GM21723 (cell line): ENCODE measurements at regions not wholly inside any gene's neighbourhood (a gene's known extent, or its start where the extent isn't known, plus 50 kb on each side); places are given as distances from the start of the nearest gene placed in this dataset.
A peak's percentile ranks its signal among the peaks of the same experiment; 100 is the strongest.
"Not testable (repeated sequence)": the region's sequence is repeated elsewhere in the genome, so short reads cannot be mapped to it uniquely, and the experiment has no call there.

ENCODE experiments used
- ATAC-seq: cut with Tn5 transposase; IDR thresholded peaks from one replicate; pipeline ENCODE4 v1.9.1; 2021; ENCODE audit warnings: mild to moderate bottlenecking, moderate library complexity; ENCODE audit not compliant: unreplicated experiment

DNA sequence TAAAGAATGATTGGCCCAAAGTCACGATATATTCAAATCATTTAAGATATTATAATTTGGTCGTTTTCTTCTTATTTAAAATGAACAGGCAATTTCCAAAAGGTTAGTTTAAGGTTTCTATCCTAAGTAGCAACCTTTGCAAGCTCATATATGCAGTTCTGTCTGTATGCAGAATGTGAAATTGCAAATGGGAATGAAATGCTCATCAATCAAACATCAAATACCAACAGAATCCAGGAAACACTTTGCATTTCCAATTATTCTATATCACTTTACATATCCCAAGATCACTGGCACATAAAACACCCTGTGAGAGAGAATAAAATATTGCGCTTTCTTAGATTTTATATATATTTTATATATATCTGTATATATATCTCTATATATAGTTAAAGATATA, 237.3 kb downstream of the NRIP1 start:
- ATAC-seq: no peak

DNA sequence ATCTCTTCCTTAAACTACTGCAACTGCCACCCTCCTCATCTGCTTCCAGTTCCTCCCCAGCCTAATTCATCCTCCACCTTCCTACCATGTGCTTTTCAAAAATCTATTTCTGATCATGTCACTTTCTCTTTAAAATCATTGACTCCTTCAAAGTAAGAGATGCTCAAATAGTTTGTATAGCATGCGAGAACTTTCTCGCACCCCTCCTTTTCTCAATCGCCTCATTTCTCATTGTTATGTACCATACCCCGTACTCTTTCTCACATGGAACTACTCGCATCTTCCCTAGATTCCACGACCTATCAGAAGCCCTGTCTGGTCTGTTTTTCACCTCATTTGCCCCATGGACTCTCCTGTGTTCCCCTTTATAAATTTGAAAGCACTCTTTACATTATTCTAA, 238.2 kb downstream of the NRIP1 start:
- peak; percentile 61 for ATAC-seq

DNA sequence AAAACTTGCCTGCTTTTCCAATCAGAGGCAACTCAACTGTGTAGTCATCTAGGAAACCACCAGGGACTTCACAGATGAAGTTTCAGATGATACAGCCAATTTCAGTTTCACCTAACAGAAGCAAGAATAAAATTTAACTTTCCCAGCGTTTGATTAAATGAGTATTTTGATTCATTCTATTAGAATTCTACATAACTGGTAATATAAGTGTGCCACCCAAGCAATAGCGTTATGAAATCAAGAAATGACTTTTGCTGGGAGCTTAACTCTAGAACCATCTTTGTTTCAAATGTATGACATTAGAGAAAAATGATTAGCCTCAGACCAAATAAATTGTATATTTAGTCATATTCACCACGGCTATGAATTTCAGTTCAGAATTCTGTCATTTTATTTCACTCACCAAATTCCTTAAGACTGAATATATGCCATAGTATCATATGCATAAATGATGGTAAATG, 239.3 kb downstream of the NRIP1 start:
- peak; percentile 77 for ATAC-seq

DNA sequence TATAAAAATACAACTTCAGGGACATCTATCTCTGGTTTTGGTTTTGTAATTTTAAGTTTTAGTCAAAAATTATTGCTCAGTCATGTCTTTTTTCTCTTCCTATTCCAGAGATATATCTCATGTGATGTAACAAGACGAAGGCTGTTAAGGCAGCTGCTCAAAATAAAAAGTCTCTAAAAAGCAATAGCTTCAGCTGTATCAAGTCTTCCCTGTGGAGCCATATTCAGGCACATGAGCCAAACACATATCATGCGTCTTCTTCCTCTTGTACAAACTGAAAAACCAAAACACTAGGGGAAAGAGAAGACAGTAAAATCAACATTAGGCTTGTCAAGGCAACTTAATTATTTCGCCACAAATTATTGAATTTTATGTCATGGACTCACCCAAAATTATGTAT, 240.7 kb downstream of the NRIP1 start:
- ATAC-seq: no peak

DNA sequence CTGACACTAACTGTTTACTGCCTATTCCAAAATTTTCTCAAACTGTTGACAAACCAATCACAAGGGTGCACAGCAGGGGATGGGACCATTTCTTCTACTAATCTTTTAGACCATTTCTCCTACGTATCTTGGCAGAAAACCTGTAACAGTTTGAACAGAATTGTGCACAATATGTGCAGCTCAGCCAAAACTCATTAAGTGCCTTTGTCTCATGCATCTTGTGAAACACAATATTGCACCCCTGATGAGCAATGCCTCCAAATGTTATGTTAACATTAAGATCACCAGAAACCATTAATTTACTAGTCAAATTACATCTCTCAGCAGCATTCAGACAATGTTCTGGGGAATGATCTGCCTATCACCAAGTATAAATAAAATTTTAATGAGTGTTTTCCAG, 247.5 kb downstream of the NRIP1 start:
- no peak for ATAC-seq

DNA sequence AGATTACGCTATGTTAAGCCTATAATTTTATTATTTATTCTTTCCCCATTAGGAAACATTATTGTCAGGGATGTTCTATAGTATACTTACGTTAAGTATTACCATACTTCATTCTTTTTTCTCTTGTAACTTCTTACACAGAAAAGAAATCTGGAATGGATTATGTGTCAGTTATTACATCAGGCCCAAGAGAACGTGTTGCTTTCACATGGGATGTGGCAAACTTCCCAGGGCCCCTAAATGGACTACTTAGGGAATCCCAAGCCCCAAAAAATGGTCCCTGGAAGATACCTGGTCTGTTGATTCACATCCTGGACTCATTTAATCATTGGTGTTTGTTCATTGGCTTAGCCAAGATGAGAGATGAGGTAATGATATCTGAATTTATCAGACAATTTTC, 249.8 kb downstream of the NRIP1 start:
- ATAC-seq: no peak

DNA sequence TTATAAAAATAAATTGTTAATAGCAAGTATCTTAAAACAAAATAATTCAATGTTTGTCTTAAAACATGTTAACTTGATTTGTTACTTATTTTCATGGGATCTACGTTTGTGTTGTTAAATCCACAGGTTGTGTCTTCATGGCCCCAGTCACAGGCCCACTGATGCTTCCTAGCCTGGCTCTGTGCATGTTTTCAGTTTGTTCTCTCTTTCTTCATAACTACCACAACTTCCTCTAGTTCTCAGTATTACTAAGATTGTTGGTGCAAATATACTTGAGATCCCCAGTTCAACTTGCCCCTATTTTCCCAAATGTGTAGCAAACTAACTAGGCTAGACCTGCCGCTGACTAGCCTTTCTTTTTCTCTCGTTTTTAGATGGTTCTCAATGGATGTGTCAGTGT, 250.5 kb downstream of the NRIP1 start:
- ATAC-seq: no peak

DNA sequence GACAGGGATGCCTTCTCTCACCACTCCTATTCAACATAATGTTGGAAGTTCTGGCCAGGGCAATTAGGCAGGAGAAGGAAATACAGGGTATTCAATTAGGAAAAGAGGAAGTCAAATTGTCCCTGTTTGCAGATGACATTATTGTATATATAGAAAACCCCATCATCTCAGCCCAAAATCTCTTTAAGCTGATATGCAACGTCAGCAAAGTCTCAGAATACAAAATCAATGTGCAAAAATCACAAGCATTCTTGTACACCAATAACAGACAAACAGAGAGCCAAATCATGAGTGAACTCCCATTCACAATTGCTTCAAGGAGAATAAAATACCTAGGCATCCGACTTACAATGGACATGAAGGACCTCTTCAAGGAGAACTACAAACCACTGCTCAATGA, 258.1 kb upstream of the SAMSN1 start:
- not testable (repeated sequence) for ATAC-seq

DNA sequence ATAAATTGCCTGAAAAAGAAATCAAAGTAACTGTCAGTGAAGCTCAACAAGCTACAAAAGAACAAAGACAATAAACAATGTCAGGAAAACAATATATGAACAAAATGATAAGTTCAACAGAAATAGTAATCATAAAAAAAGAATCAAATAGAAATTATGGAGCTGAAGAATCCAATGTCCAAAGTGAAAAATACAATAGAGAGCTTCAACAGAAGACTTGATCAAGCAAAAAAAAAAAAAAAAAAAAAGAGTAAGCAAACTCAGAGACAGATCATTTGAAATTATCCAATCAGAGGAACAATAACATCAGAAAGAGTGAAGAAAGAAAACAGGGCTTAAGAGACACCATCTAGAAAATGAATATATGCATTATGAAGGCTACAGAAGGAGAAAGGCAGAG, 251.4 kb upstream of the SAMSN1 start:
- ATAC-seq: no peak

DNA sequence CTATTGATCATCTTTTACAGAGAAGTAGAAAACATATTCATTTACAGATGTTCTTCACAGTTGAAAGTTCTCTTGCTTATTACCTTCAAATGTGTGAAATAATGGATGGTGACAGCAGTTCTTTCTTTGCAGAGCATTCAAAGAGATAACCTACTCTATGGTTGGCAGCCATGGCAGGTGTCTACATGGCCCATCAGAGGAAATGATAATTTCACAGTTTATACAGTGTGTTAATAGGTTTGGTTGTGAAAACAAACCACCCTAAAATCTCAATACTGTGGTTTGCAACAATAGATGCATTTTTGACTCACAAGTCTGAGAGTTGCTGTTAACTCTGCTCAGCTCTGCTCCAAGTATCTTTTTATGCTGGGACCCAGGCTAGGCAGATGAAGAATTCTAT, 241.2 kb upstream of the SAMSN1 start:
- no peak for ATAC-seq

DNA sequence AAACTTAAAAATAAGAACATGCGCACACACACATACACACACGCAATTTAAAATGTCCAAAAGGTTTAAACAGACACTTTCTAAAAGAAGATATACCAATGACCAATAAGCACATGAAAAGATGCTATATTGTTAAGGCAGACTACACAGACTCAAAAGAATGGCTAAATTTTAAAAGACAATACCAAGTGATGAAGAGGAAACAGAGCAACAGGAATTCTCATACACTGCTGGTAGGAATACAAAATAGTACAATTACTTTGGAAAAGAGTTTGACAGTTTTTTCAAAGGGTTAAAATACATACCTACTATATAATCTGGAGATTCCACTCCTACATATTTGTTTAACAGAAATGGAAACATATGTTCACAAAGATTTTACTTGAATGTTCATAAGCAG, 239.6 kb upstream of the SAMSN1 start:
- ATAC-seq: no peak

DNA sequence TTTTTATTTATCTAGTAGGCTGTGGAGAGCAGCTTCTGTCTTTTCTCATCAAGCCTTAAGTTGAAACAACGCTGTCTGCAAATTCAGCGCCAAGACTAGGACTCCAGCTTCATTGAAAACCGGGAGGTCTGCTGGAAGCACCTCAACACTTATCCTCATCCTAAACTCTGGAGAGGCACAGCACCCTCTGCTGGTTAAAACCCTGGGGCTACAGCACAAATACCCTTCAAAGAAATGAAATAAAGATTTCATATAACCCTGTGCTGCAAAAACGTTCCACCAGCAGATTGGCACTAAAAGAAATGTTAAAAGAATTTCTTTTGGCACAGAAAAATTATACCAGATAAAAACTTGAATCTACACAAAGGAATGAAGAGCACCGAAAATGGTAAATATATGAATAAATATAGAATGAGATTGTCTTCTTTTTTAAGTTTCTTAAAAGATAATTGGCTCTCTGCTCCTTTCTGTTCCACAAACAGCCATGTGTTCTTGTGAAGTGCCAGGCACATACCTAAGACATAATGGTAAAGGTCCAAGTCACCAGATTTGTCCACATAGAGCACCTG, 227.7 kb upstream of the SAMSN1 start:
- ATAC-seq: no peak

DNA sequence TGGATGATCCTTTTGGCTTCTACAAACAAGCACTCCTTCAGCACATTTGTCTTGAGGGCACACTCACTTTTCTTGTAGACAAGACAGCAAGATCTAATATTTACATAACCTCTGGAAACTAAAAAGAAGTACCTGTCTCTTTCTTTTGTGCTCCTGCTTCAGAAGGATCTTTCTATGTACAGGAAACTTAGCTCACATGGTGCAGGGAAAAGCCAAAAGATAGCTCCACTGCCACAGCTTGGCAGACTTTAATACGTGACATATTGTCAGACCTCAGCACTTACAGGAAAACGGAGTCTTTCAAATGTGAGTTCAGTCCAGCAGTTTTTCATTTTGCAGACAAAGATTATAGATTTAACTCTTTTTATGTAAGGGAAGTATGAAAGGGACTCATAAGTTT, 225.5 kb upstream of the SAMSN1 start:
- ATAC-seq: no peak

DNA sequence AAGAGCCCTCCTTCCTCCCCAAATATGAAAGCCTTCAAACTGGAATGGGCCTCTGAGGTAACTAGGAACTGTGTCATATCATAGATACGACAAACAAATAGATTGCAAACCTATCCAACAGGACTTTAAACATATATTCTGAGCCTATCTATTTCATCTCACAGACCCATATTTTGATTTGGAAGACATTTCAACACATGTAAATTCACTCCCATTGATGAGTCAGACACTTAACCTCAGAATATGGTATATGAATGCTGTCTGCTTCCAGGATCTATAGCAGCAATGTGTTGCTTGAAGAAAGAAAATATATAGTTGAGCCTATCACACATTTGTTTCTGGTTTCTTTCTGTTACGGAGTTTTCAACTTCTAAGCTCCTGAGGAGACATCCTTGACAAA, 221.9 kb upstream of the SAMSN1 start:
- no peak for ATAC-seq

DNA sequence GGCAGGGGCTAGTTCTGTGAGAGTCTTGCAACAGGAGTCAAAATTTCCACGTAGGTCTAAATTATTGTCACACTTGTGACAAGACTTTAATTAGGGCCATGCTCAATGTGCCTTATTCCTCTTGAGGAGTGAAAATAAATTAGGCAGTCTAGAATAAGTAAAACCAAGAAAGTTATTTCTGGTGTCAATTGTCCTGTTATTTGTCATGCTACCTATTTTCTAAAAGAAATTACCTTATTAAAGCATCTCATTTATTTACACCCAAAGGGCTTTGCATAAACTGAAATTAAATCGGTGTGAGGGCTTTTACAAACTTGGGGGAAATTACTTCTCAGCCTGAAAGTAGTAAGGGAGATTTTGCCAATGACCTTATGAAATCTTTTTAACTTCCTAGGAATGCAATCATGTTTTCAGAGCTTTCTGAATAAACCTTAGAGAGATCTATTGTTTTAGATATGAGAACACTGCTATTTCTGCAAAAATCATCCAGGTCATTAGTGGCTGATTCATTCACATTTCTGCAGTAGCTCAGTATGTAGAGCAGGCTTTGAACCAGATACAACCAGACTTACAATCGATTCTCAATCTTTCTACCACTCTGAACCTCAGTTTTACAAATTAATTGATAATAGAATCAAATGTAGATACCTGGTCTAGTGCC, 221.2 kb upstream of the SAMSN1 start:
- ATAC-seq: no peak

DNA sequence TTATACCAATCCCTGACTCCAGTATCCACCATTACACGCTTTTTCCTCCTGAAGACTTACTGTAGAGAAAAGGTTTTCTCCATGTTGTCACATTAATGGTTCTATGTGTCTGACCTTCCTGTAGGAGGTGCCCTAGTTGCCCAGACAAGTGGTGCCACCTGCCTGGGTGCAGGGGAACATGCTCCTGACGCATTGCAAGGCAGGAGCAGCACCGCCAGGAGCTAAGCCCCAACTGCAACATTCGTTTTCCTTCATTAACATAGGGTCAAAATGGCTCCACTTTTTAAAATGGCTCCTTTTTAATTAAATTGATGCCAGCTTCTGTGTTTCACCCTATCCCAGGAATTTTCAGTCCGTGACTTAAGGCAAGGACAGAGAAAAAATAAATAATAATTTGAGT, 220.1 kb upstream of the SAMSN1 start:
- no peak for ATAC-seq

DNA sequence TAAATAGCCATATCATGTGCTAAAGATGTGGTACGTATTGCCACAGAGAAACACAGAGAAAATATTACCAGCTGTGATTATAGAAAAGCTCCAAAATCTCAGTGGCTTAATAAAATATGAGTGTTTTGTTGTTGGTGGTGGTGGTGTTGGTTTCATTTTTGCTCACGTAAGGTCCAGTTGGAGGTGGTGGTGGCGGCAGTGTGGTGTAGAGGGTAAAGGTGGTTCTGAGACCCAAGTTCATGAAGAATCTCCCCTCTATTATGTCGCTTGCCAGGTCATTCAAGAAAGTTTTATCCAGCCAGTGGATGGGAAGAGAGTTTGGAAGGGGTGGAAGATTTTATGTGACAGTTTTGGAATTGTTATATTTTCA, 217.6 kb upstream of the SAMSN1 start:
- ATAC-seq: peak; percentile 21

DNA sequence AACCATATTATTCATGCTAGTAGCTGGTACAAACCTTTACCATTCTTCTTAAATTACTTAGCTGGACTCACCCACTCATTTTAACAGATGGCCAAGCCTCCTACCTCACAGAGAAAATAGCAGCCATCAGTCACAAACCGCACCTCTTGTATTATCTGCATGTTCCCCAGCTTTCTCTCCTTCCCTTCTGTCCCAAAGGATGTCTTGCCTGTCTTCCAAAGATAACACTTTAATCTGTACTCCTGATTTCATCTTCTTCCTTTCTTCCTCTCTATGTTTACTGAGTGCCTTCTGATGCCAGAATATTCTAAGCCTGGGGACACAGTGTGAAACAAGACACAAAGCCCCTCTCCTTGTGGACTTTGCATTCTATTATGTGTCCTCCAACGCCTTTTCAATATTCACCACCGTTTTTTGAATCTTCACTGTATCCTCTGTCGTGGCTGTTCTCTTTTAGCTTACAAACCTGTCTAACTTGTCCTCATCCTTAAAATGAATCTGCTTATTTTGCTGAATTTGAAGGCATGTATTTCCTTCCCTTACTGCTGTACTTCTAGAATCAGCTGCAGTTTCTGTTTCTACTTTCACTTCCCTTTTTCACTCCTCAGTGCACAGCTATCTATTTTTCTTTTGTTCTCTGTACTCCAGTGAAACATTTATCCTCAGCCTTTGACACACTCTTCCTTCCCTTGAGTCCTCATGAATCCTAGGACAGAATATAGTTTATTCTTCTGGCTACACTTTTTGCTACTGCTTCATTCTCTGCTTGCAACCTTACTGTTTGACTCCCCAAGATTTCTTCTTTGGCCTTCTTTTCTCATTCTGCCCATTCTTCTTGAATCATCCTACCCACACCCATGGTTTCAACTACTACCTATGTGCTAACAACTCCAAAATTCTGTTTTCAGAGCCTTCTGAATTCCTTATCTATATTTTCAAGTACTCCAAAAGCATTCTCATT, 216.9 kb upstream of the SAMSN1 start:
- peak; percentile 98 for ATAC-seq

DNA sequence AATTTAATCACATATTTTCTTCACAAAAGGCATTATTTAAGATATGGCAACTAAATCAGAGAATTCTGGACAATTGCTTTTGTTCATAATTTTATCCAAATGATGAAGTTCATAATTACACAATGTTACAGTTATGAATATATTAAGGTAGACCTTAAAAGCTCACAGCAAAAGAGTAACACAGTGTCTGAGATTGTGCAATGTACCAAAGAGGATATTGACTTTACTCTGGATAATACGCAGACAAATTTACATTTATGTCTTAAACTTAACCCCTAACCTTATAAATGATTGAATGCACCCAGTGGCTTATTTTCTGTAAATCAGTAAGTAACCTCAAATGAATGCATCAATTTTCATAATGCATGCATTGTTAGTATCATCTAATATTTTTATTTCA, 216.2 kb upstream of the SAMSN1 start:
- no peak for ATAC-seq

DNA sequence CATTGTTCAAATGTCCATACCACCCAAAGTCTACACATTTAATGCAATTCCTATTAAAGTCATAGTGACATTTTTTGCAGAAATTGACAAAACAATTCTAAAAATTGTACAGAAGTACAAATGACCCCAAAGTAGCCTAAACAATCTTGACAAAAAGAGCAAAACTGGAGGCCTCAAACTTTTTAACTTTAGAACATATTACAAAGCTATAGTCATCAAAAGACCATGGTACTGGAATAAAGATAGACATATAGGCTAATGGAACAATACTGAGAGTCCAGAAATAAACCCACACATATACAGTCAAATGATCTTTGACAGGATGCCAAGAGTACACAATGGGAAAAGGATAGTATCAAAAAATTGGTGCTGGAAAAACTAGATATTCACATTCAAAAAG, 213.2 kb upstream of the SAMSN1 start:
- no peak for ATAC-seq

DNA sequence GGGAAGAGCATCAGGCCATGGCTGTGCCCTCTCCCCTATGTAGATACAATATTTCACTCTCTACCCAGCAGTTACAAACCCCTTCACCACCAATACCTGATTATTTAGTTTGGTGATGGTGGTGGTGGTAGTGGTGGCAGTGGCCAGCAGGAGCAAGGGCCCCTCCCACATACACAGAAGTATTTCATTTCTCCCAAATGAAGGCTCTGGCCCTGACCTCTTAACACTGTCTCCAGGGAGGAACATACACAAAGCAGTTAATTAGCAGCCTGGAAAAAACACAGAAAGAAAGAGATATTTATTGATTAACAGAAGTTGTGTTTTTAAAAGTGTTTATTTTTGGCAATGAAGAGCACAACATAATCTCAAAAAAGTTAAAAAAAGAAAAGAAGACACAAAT, 212.7 kb upstream of the SAMSN1 start:
- ATAC-seq: no peak
